ENCODE measurements at regions not wholly inside any gene's neighbourhood (a gene's known extent, or its start where the extent isn't known, plus 50 kb on each side); places are given as distances from the start of the nearest gene placed in this dataset.

DNA sequence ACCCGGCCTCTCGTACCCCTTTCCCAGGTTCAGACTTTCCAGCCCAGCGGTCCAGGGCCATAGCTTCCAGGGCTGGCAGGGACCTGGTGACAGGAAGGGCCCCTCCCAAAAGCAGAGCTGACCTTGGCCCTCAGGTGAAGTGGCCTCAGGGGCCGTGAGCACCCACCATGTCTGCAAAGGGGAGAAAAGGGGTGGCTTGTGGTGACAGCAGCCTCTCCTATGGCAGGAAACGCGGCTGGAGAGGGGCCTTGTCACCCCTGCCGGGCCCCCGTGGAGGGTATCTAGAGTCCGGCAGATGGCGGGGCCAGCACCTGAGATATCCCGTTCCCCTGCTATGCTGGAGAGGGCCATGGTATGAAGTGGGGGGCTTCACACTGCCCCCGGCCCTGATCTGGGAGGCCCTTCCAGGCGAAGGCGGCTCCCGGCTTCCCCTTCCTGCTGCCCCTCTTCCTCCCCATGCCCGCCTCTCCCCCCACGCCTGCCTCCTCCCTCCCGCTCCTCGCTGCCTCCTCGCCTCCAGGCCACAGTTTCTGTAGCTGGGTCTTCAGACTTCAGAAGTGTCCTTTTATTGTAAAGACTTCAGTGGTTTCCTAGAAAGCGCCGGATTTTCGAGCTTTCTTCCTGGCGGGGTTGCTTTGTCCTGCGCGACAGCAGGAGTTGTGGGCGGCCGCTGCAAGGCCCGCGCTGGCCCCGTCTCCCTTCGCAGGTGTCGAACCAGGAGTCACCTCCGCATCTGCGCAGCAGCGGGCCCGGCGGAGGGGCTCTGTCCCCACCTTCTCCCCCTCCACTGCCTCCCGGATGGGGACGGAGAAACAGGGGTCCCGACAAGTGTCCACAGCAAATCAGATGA is 240.5 kb upstream of the MYT1L start:
- Histone ChIP-seq H3K4me3 (ENCODE audit: low read depth, low read length) (no peak overlapping the region), H3K36me3 (ENCODE audit: control insufficient read depth, insufficient read depth, low read length) (no peaks in the 10 kb centered on the region), H3K27me3 (ENCODE audit: control insufficient read depth, insufficient read depth, low read length) (no peaks in the 10 kb centered on the region)
- no peak for DNase-seq (ENCODE audit: low read depth)
- no peak for TF ChIP-seq CTCF (IDR thresholded peaks at IDR 0.05; ENCODE audit: insufficient read depth, low read length, poor library complexity, severe bottlenecking)

- TF ChIP-seq CTCF (IDR thresholded peaks at IDR 0.05; ENCODE audit: insufficient read depth, low read length, poor library complexity, severe bottlenecking) = no peak
- Histone ChIP-seq H3K36me3 (ENCODE audit: control insufficient read depth, insufficient read depth, low read length) (no peaks in the 10 kb centered on the region), H3K27me3 (ENCODE audit: control insufficient read depth, insufficient read depth, low read length) (no peaks in the 10 kb centered on the region), H3K4me3 (ENCODE audit: low read depth, low read length) (no peak overlapping the region)
- DNase-seq (ENCODE audit: low read depth) = no peak
Measured at GRCh38 chr2:2570871-2571270, 239.8 kb upstream of the MYT1L start.

- no peak overlapping the region for H3K4me3 ChIP-seq (ENCODE audit: low read depth, low read length)
- no peaks in the 10 kb centered on the region for H3K27me3 ChIP-seq (ENCODE audit: control insufficient read depth, insufficient read depth, low read length)
- no peaks in the 10 kb centered on the region for H3K36me3 ChIP-seq (ENCODE audit: control insufficient read depth, insufficient read depth, low read length)
- no peak for DNase-seq (ENCODE audit: low read depth)
- TF ChIP-seq CTCF (IDR thresholded peaks at IDR 0.05; ENCODE audit: insufficient read depth, low read length, poor library complexity, severe bottlenecking) = no peak
Measured at GRCh38 chr2:2570360-2570759, 239.3 kb upstream of the MYT1L start.

GRCh38 chr2:2569836-2570235 is 238.8 kb upstream of the MYT1L start:
- no peaks in the 10 kb centered on the region for H3K27me3 ChIP-seq (ENCODE audit: control insufficient read depth, insufficient read depth, low read length)
- H3K4me3 ChIP-seq (ENCODE audit: low read depth, low read length) = no peak overlapping the region
- no peaks in the 10 kb centered on the region for H3K36me3 ChIP-seq (ENCODE audit: control insufficient read depth, insufficient read depth, low read length)
- TF ChIP-seq CTCF (IDR thresholded peaks at IDR 0.05; ENCODE audit: insufficient read depth, low read length, poor library complexity, severe bottlenecking) = no peak
- DNase-seq (ENCODE audit: low read depth) = no peak

- DNase-seq (ENCODE audit: low read depth) = no peak
- Histone ChIP-seq H3K36me3 (ENCODE audit: control insufficient read depth, insufficient read depth, low read length) (no peaks in the 10 kb centered on the region), H3K4me3 (ENCODE audit: low read depth, low read length) (no peak overlapping the region), H3K27me3 (ENCODE audit: control insufficient read depth, insufficient read depth, low read length) (no peaks in the 10 kb centered on the region)
- no peak for TF ChIP-seq CTCF (IDR thresholded peaks at IDR 0.05; ENCODE audit: insufficient read depth, low read length, poor library complexity, severe bottlenecking)
Measured at GRCh38 chr2:2569306-2569705, 238.2 kb upstream of the MYT1L start.

DNA sequence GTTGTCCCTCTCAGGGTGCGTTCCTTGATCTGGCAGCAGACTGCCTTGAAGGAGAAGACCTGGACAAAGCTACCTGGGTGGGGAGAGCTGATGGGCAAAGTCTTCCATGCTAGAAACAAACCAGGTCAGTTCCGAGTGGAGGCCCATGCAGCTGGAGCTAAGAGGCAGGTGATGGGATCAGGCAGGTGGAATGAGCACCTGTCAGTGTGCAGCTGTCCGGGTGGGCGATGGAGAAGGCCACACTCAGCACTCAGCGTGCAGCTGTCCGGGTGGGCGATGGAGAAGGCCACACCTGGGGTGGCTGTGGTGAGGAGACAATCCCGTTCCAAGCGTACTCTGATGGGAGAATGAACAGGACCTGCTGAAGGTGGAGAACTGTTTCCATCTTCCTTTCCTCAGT is 237.3 kb upstream of the MYT1L start:
- no peak for TF ChIP-seq CTCF (IDR thresholded peaks at IDR 0.05; ENCODE audit: insufficient read depth, low read length, poor library complexity, severe bottlenecking)
- Histone ChIP-seq H3K27me3 (ENCODE audit: control insufficient read depth, insufficient read depth, low read length) (peaks cover 2% of the 10 kb centered on the region), H3K36me3 (ENCODE audit: control insufficient read depth, insufficient read depth, low read length) (no peaks in the 10 kb centered on the region), H3K4me3 (ENCODE audit: low read depth, low read length) (no peak overlapping the region)
- no peak for DNase-seq (ENCODE audit: low read depth)

Data from kidney epithelial cell (primary cell).